IPS DF 19.7 (cell line): ENCODE measurements at regions not wholly inside any gene's neighbourhood (a gene's known extent, or its start where the extent isn't known, plus 50 kb on each side); places are given as distances from the start of the nearest gene placed in this dataset.

Experiments used
- DNase-seq: peaks from one replicate; pipeline ENCODE4 v3.0.0-alpha.2; 2013; ENCODE audit warnings: low read depth, low spot score

- DNase-seq: no peak
Measured at GRCh38 chr5:61652916-61653315, 320.9 kb downstream of the ZSWIM6 start.

- no peak for DNase-seq
Measured at GRCh38 chr5:61653807-61654580, 321.9 kb downstream of the ZSWIM6 start.

- DNase-seq: no peak
Measured at GRCh38 chr5:61654876-61655275, 322.8 kb downstream of the ZSWIM6 start.

GRCh38 chr5:61657010-61657409 is 325.0 kb downstream of the ZSWIM6 start:
- DNase-seq: no peak

GRCh38 chr5:61657686-61658085 is 325.6 kb downstream of the ZSWIM6 start:
- DNase-seq: no peak

- DNase-seq: peak; percentile 54
Measured at GRCh38 chr5:61658592-61659008, 326.5 kb downstream of the ZSWIM6 start.

- DNase-seq: peak; percentile 45
Measured at GRCh38 chr5:61659221-61659696, 327.2 kb downstream of the ZSWIM6 start.

- no peak for DNase-seq
Measured at GRCh38 chr5:61662670-61663069, 330.6 kb downstream of the ZSWIM6 start.

- DNase-seq: no peak
Measured at GRCh38 chr5:61666064-61666621, 334.1 kb downstream of the ZSWIM6 start.

GRCh38 chr5:61667525-61668218 is 335.6 kb downstream of the ZSWIM6 start:
- no peak for DNase-seq

- no peak for DNase-seq
Measured at GRCh38 chr5:61669531-61669930, 337.5 kb downstream of the ZSWIM6 start.

GRCh38 chr5:61670941-61671340 is 338.9 kb downstream of the ZSWIM6 start:
- no peak for DNase-seq

- no peak for DNase-seq
Measured at GRCh38 chr5:61673007-61673735, 341.1 kb downstream of the ZSWIM6 start.

GRCh38 chr5:61674378-61674777 is 342.3 kb downstream of the ZSWIM6 start:
- no peak for DNase-seq

- DNase-seq: no peak
Measured at GRCh38 chr5:61675015-61675692, 343.1 kb downstream of the ZSWIM6 start.

- DNase-seq: no peak
Measured at GRCh38 chr5:61677220-61677619, 345.2 kb downstream of the ZSWIM6 start.

GRCh38 chr5:61678966-61679365 is 346.9 kb downstream of the ZSWIM6 start:
- DNase-seq: no peak

GRCh38 chr5:61679562-61679961 is 347.5 kb downstream of the ZSWIM6 start:
- DNase-seq: no peak

- no peak for DNase-seq
Measured at GRCh38 chr5:61680247-61680646, 348.2 kb downstream of the ZSWIM6 start.

- DNase-seq: no peak
Measured at GRCh38 chr5:61683148-61683547, 351.1 kb downstream of the ZSWIM6 start.

GRCh38 chr5:61683926-61684325 is 351.9 kb downstream of the ZSWIM6 start:
- DNase-seq: no peak
